ENCODE measurements at regions not wholly inside any gene's neighbourhood (a gene's known extent, or its start where the extent isn't known, plus 50 kb on each side); places are given as distances from the start of the nearest gene placed in this dataset.

DNA sequence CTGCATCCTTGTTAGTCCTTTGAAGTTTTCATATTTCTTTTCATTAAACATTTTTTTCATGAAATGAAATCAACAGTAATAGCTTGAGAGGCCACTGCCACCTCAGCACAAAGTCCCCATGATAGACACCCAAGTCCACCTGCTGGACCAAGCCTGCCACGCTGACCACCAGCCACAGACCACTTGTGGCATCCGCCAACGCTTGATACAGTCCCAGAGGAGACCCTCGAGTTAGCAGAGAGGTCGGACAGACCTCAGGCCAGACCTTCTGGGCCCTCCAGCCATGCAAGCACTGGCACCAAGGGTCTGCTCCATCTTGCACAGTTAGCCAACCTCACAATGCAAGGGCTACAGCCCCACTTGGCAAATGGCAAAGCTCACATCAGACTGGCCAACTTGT lies 91.8 kb upstream of the RTL6 start:
- TF ChIP-seq, protein P1, sequence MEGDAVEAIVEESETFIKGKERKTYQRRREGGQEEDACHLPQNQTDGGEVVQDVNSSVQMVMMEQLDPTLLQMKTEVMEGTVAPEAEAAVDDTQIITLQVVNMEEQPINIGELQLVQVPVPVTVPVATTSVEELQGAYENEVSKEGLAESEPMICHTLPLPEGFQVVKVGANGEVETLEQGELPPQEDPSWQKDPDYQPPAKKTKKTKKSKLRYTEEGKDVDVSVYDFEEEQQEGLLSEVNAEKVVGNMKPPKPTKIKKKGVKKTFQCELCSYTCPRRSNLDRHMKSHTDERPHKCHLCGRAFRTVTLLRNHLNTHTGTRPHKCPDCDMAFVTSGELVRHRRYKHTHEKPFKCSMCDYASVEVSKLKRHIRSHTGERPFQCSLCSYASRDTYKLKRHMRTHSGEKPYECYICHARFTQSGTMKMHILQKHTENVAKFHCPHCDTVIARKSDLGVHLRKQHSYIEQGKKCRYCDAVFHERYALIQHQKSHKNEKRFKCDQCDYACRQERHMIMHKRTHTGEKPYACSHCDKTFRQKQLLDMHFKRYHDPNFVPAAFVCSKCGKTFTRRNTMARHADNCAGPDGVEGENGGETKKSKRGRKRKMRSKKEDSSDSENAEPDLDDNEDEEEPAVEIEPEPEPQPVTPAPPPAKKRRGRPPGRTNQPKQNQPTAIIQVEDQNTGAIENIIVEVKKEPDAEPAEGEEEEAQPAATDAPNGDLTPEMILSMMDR (conservative IDR thresholded peaks at IDR 0.05; ENCODE audit: low read depth, low read length) = no peak
- TF ChIP-seq EZH2 (IDR thresholded peaks at IDR 0.05; ENCODE audit: borderline replicate concordance, low read depth, low read length, poor library complexity, severe bottlenecking) = no peak

Measured in A673 (cell line).